OCI-LY3 (cell line): ENCODE measurements at regions not wholly inside any gene's neighbourhood (a gene's known extent, or its start where the extent isn't known, plus 50 kb on each side); places are given as distances from the start of the nearest gene placed in this dataset.

Source experiments
- H2AFZ ChIP-seq: fragments of 200-600, 300-600 bp; shearing (Covaris generic); 2 replicates; pipeline ENCODE4 v1.6.0; 2014; ENCODE audit warnings: antibody characterized with exemption, low read depth, low read length
- H3K27ac ChIP-seq: fragments of 200-600, 300-600 bp; sonication (generic); 2 replicates; pipeline ENCODE4 v1.5.1; 2014; ENCODE audit warnings: mild to moderate bottlenecking, low read length, moderate library complexity, mixed read lengths
- H3K27me3 ChIP-seq: fragments of 200-600, 300-600 bp; sonication (generic); 2 replicates; pipeline ENCODE4 v1.6.1; 2014; ENCODE audit warnings: low read depth, low read length, mixed read lengths
- H3K36me3 ChIP-seq: fragments of 200-600, 300-600 bp; sonication (generic); replicated peaks from 2 replicates; pipeline ENCODE3; 2014; ENCODE audit warnings: low read depth, low read length, mixed read lengths
- H3K4me1 ChIP-seq: fragments of 300-600, 200-600 bp; sonication (generic); 2 replicates; pipeline ENCODE4 v1.6.1; 2014; ENCODE audit warnings: low read length, mixed read lengths
- H3K4me2 ChIP-seq: fragments of 200-600, 300-600 bp; sonication (generic); 2 replicates; pipeline ENCODE4 v1.6.1; 2014; ENCODE audit warnings: low read length, mixed read lengths
- H3K4me3 ChIP-seq: fragments of 300-600, 200-600 bp; sonication (generic); 2 replicates; pipeline ENCODE4 v1.5.1; 2014; ENCODE audit warnings: antibody characterized with exemption, mild to moderate bottlenecking, low read length, moderate library complexity
- H3K79me2 ChIP-seq: fragments of 300-600, 200-600 bp; shearing (Covaris generic); 2 replicates; pipeline ENCODE4 v1.6.1; 2014; ENCODE audit warnings: mild to moderate bottlenecking, low read length, mixed read lengths
- H3K9ac ChIP-seq: fragments of 300-600, 200-600 bp; shearing (Covaris generic); 2 replicates; pipeline ENCODE4 v1.6.0; 2014; ENCODE audit warnings: mild to moderate bottlenecking, low read length, moderate library complexity
- H3K9me3 ChIP-seq: fragments of 200-600, 300-600 bp; shearing (Covaris generic); 2 replicates; pipeline ENCODE4 v1.6.1; 2014; ENCODE audit warnings: low read length, mixed read lengths; ENCODE audit not compliant: insufficient read depth
- H4K20me1 ChIP-seq: fragments of 200-600, 300-600 bp; sonication (generic); 2 replicates; pipeline ENCODE4 v1.6.1; 2016; ENCODE audit warnings: low read length, mixed read lengths; ENCODE audit not compliant: insufficient read depth
- CTCF ChIP-seq: fragments of 200-600, 300-600 bp; sonication (generic); IDR thresholded peaks from 2 replicates; pipeline ENCODE4 v1.5.1; 2014; ENCODE audit warnings: antibody characterized with exemption, low read length, low read depth
- EZH2phosphoT487 ChIP-seq: fragments of 200-600 bp; shearing (Covaris generic); IDR thresholded peaks from 2 replicates; pipeline ENCODE4 v1.6.1; 2018; ENCODE audit warnings: antibody characterized with exemption, mixed run types, low read depth

DNA sequence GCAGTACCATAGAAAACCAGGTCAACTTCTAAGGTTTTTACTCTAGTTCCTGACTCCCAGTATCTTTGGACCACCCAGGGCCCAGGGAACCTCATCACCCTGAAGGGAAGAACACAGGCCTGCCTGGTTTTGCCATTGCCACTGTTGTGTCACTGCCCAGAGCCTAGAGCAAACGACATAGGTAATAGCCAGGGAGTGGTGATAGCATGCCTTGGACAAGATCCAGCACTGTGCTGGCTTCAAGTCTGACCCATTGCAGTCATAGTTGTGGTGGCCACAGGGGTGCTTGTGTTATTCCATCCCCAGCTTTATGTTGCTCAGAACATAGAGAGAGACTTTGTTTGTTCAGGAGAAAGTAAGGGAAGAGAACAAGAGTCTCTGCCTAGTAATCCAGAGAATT is 2310.2 kb downstream of the LRRC4C start:
- no peaks in the 10 kb centered on the region for H3K27me3 ChIP-seq
- no peaks in the 10 kb centered on the region for H3K36me3 ChIP-seq
- H3K27ac ChIP-seq: no peak overlapping the region
- no peaks in the 10 kb centered on the region for H3K79me2 ChIP-seq
- H3K4me1 ChIP-seq: no peaks in the 10 kb centered on the region
- no peak overlapping the region for H3K9ac ChIP-seq
- H3K9me3 ChIP-seq: no peaks in the 10 kb centered on the region
- no peak for TF ChIP-seq CTCF
- no peak for TF ChIP-seq EZH2phosphoT487
- H3K4me2 ChIP-seq: no peak overlapping the region
- H3K4me3 ChIP-seq: no peak overlapping the region
- H2AFZ ChIP-seq: 0 out of 2 replicates have a peak overlapping the region, but pooled peaks have one; percentile 23
- H4K20me1 ChIP-seq: no peaks in the 10 kb centered on the region

DNA sequence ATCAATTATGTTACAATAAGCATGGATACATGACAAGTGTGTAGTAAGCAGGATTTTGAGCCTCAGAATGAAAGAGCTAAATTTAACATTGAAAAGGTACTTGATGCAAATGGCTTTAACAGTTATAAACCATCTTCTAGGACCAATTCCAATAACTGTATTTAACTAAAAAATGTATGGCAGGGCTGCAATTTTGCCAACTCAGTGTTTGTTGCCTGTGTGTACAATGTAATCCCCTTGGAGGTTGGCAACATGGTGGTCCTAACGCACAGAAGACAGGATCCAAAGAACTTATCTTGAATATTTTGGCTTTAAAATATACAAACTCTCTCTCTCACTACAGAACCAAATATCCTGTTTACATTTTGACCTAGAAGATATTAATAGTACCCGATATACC is 2314.1 kb downstream of the LRRC4C start:
- Histone ChIP-seq H3K4me2 (no peak overlapping the region), H3K9ac (no peak overlapping the region), H3K79me2 (no peaks in the 10 kb centered on the region), H3K4me3 (no peak overlapping the region), H4K20me1 (no peaks in the 10 kb centered on the region), H3K27me3 (no peaks in the 10 kb centered on the region), H3K36me3 (no peaks in the 10 kb centered on the region), H3K9me3 (no peaks in the 10 kb centered on the region), H3K27ac (no peak overlapping the region), H3K4me1 (no peaks in the 10 kb centered on the region), H2AFZ (no peak overlapping the region)
- TF ChIP-seq EZH2phosphoT487 (no peak), CTCF (no peak)

- Histone ChIP-seq H3K79me2 (no peaks in the 10 kb centered on the region), H4K20me1 (no peaks in the 10 kb centered on the region), H3K9me3 (no peaks in the 10 kb centered on the region), H3K4me2 (no peak overlapping the region), H3K36me3 (no peaks in the 10 kb centered on the region), H3K4me1 (peaks cover 3% of the 10 kb centered on the region), H2AFZ (no peak overlapping the region), H3K4me3 (no peak overlapping the region), H3K9ac (no peak overlapping the region), H3K27me3 (no peaks in the 10 kb centered on the region), H3K27ac (no peak overlapping the region)
- TF ChIP-seq EZH2phosphoT487 (no peak), CTCF (no peak)
These were observed 2314.9 kb downstream of the LRRC4C start for GRCh38 chr11:39144351-39145130.

GRCh38 chr11:39139581-39139980 is 2319.9 kb downstream of the LRRC4C start:
- no peaks in the 10 kb centered on the region for H3K36me3 ChIP-seq
- H4K20me1 ChIP-seq: no peaks in the 10 kb centered on the region
- H3K27ac ChIP-seq: no peak overlapping the region
- no peaks in the 10 kb centered on the region for H3K79me2 ChIP-seq
- no peaks in the 10 kb centered on the region for H3K27me3 ChIP-seq
- H2AFZ ChIP-seq: no peak overlapping the region
- TF ChIP-seq CTCF (no peak), EZH2phosphoT487 (no peak)
- no peak overlapping the region for H3K9ac ChIP-seq
- H3K4me1 ChIP-seq: peaks cover 6% of the 10 kb centered on the region
- H3K9me3 ChIP-seq: no peaks in the 10 kb centered on the region
- 0 out of 2 replicates have a peak overlapping the region, but pooled peaks have one; percentile 27 for H3K4me2 ChIP-seq
- H3K4me3 ChIP-seq: no peak overlapping the region
